ENCODE measurements at regions not wholly inside any gene's neighbourhood (a gene's known extent, or its start where the extent isn't known, plus 50 kb on each side); places are given as distances from the start of the nearest gene placed in this dataset.

- no peaks in the 10 kb centered on the region for H3K36me3 Mint-ChIP-seq (ENCODE audit: low read depth)
- no peak overlapping the region for H3K4me3 Mint-ChIP-seq
- no peaks in the 10 kb centered on the region for H3K4me1 Mint-ChIP-seq (ENCODE audit: low read depth)
- H3K9me3 Mint-ChIP-seq, result peaks cover 35% of the 10 kb centered on the region
- H3K27ac Mint-ChIP-seq, result no peak overlapping the region
- H3K27me3 Mint-ChIP-seq (ENCODE audit: low read depth), result no peaks in the 10 kb centered on the region
Observed at GRCh38 chr13:107452833-107453232, 762.5 kb downstream of the LIG4 start.

DNA sequence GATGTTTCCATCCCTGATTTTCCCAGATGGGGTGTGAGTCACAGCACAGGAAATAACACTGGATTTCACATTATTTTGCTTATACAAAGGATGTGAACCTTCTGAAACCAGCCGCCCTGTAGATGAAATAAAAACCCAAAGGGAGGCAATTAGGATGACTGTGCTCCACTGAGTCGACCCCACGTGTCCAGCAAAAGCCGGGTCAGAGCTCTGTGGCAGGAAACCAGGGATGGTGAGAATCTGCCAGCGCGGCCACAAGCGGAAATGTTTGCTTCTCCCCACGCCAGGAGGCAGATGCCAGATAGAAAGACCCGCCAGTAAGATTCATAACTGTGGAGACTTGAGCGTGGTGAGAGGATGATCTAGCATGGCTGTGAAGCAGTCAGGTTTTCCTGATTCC, 764.4 kb downstream of the LIG4 start:
- Mint-ChIP-seq H3K27ac (no peak overlapping the region), H3K4me1 (ENCODE audit: low read depth) (no peaks in the 10 kb centered on the region), H3K4me3 (no peak overlapping the region), H3K9me3 (peaks cover 35% of the 10 kb centered on the region), H3K27me3 (ENCODE audit: low read depth) (no peaks in the 10 kb centered on the region), H3K36me3 (ENCODE audit: low read depth) (no peaks in the 10 kb centered on the region)

GRCh38 chr13:107450431-107450830, 764.9 kb downstream of the LIG4 start:
- Mint-ChIP-seq H3K27me3 (ENCODE audit: low read depth) (no peaks in the 10 kb centered on the region), H3K27ac (no peak overlapping the region), H3K4me1 (ENCODE audit: low read depth) (no peaks in the 10 kb centered on the region), H3K36me3 (ENCODE audit: low read depth) (no peaks in the 10 kb centered on the region), H3K4me3 (no peak overlapping the region), H3K9me3 (peaks cover 31% of the 10 kb centered on the region)

DNA sequence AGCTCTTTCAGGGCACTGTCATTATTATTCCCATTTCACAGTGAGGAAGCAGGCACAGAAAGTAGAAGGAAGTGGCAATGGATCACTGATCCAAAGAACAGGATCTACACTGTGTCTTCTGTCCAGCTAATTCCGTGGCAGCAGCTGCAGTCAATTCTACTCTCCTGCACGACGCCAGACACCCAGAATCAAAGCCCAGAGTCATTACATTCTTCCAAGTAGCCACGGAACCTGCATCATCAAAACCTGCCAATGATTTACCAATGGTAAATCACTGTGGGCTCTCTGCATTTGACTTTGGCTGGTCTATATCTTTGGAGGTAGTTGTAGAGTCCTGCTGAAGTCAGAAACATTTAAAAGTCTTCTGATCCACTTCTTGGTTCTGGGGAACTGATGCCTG, 767.7 kb downstream of the LIG4 start:
- Mint-ChIP-seq H3K27ac (no peak overlapping the region), H3K4me3 (no peak overlapping the region), H3K9me3 (peaks cover 23% of the 10 kb centered on the region), H3K4me1 (ENCODE audit: low read depth) (no peaks in the 10 kb centered on the region), H3K36me3 (ENCODE audit: low read depth) (no peaks in the 10 kb centered on the region), H3K27me3 (ENCODE audit: low read depth) (no peaks in the 10 kb centered on the region)

DNA sequence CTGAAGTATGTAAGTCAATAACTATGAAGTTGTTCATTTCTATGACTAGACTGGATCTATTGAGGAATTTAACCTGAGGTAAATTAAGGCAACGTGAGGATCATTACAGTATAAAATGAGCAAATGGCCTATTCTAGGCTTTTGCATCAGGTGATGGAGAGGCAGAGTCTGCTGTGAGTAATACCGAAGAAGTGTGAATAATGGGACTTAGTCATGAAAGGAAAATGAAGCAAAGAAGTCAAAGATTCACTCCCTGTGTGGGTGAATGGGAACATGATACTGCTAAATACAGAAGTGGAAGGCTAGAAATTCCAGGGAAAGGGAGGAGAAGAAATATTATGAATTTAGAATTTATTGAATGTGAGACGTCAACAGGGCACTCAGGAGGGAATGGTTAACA, 774.1 kb downstream of the LIG4 start:
- Mint-ChIP-seq H3K36me3 (ENCODE audit: low read depth) (no peaks in the 10 kb centered on the region), H3K4me1 (ENCODE audit: low read depth) (no peaks in the 10 kb centered on the region), H3K27me3 (ENCODE audit: low read depth) (no peaks in the 10 kb centered on the region), H3K27ac (no peak overlapping the region), H3K4me3 (no peak overlapping the region), H3K9me3 (peaks cover 4% of the 10 kb centered on the region)

GRCh38 chr13:107438251-107438650, 777.1 kb downstream of the LIG4 start:
- Mint-ChIP-seq H3K27me3 (ENCODE audit: low read depth) (no peaks in the 10 kb centered on the region), H3K4me1 (ENCODE audit: low read depth) (no peaks in the 10 kb centered on the region), H3K27ac (no peak overlapping the region), H3K36me3 (ENCODE audit: low read depth) (no peaks in the 10 kb centered on the region), H3K9me3 (peaks cover 4% of the 10 kb centered on the region), H3K4me3 (no peak overlapping the region)

GRCh38 chr13:107434347-107434746, 781.0 kb downstream of the LIG4 start:
- Mint-ChIP-seq H3K4me3 (no peak overlapping the region), H3K9me3 (peaks cover 2% of the 10 kb centered on the region), H3K27me3 (ENCODE audit: low read depth) (no peaks in the 10 kb centered on the region), H3K36me3 (ENCODE audit: low read depth) (no peaks in the 10 kb centered on the region), H3K27ac (no peak overlapping the region), H3K4me1 (ENCODE audit: low read depth) (no peaks in the 10 kb centered on the region)

- H3K9me3 Mint-ChIP-seq, result no peaks in the 10 kb centered on the region
- no peaks in the 10 kb centered on the region for H3K27me3 Mint-ChIP-seq (ENCODE audit: low read depth)
- H3K4me3 Mint-ChIP-seq, result no peak overlapping the region
- H3K27ac Mint-ChIP-seq, result no peak overlapping the region
- H3K4me1 Mint-ChIP-seq (ENCODE audit: low read depth), result no peaks in the 10 kb centered on the region
- H3K36me3 Mint-ChIP-seq (ENCODE audit: low read depth), result no peaks in the 10 kb centered on the region
Observed at GRCh38 chr13:107427536-107427935, 787.8 kb downstream of the LIG4 start.

- H3K4me3 Mint-ChIP-seq, result no peak overlapping the region
Observed at GRCh38 chr13:107422421-107422820, 792.9 kb downstream of the LIG4 start.

GRCh38 chr13:107421951-107422350, 793.4 kb downstream of the LIG4 start:
- no peaks in the 10 kb centered on the region for H3K27me3 Mint-ChIP-seq (ENCODE audit: low read depth)
- no peaks in the 10 kb centered on the region for H3K36me3 Mint-ChIP-seq (ENCODE audit: low read depth)
- H3K4me1 Mint-ChIP-seq (ENCODE audit: low read depth), result no peaks in the 10 kb centered on the region
- H3K27ac Mint-ChIP-seq, result no peak overlapping the region
- H3K9me3 Mint-ChIP-seq, result no peaks in the 10 kb centered on the region
- no peak overlapping the region for H3K4me3 Mint-ChIP-seq

More at GRCh38 chr13:107422421-107422820, 792.9 kb downstream of the LIG4 start:
- H3K27ac Mint-ChIP-seq, result no peak overlapping the region
- no peaks in the 10 kb centered on the region for H3K9me3 Mint-ChIP-seq
- no peaks in the 10 kb centered on the region for H3K36me3 Mint-ChIP-seq (ENCODE audit: low read depth)
- no peaks in the 10 kb centered on the region for H3K4me1 Mint-ChIP-seq (ENCODE audit: low read depth)
- no peaks in the 10 kb centered on the region for H3K27me3 Mint-ChIP-seq (ENCODE audit: low read depth)

GRCh38 chr13:107421028-107421427, 794.3 kb downstream of the LIG4 start:
- H3K9me3 Mint-ChIP-seq, result no peaks in the 10 kb centered on the region
- no peaks in the 10 kb centered on the region for H3K36me3 Mint-ChIP-seq (ENCODE audit: low read depth)
- H3K27me3 Mint-ChIP-seq (ENCODE audit: low read depth), result no peaks in the 10 kb centered on the region
- no peak overlapping the region for H3K27ac Mint-ChIP-seq
- no peaks in the 10 kb centered on the region for H3K4me1 Mint-ChIP-seq (ENCODE audit: low read depth)
- no peak overlapping the region for H3K4me3 Mint-ChIP-seq

DNA sequence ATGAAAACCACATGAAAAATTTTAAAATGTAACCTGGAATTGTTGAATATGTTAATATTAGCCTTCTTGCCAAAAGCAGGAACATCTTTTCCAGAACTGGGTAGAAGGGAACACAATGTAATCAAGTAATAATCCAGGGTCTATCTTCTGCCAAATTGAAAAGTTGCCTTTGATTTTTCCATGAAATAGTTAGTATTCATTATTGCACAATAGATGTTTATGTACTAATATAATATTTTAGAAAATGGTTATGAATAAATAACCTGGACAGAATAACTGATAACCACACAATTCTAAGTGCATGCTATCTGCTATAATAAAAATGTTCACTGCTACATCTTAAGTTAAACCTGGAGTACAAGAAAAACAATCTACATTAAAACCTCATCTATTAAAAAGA, 802.3 kb downstream of the LIG4 start:
- Mint-ChIP-seq H3K4me1 (ENCODE audit: low read depth) (no peaks in the 10 kb centered on the region), H3K27ac (no peak overlapping the region), H3K4me3 (no peak overlapping the region), H3K36me3 (ENCODE audit: low read depth) (no peaks in the 10 kb centered on the region), H3K9me3 (peaks cover 4% of the 10 kb centered on the region), H3K27me3 (ENCODE audit: low read depth) (no peaks in the 10 kb centered on the region)

- Mint-ChIP-seq H3K4me3 (no peak overlapping the region), H3K36me3 (ENCODE audit: low read depth) (no peaks in the 10 kb centered on the region), H3K4me1 (ENCODE audit: low read depth) (no peaks in the 10 kb centered on the region), H3K27ac (no peak overlapping the region), H3K27me3 (ENCODE audit: low read depth) (no peaks in the 10 kb centered on the region), H3K9me3 (peaks cover 8% of the 10 kb centered on the region)
Observed at GRCh38 chr13:107407074-107407473, 808.3 kb downstream of the LIG4 start.

GRCh38 chr13:107395927-107396662, 819.2 kb downstream of the LIG4 start:
- H3K4me1 Mint-ChIP-seq (ENCODE audit: low read depth), result no peaks in the 10 kb centered on the region
- H3K9me3 Mint-ChIP-seq, result peaks cover 3% of the 10 kb centered on the region
- H3K36me3 Mint-ChIP-seq (ENCODE audit: low read depth), result no peaks in the 10 kb centered on the region

DNA sequence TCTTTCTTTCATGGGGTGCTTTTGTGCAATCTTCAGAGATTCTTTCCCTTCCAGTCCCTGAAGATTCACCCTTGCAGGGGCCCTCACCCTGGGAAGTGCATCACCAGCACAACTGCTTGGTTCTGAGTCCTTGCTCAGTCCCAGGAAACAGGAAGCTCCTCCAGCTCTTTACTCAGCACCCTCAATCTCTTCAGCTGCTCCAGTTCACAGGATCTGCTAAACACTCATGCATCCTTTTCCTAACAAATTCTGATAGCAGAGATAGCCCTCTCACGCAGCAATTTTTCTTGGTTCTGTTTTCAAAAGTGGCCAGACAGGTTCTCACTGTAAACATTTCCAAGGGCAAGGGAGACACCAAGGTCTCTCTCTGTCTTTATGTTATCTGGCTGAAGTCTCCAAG, 823.1 kb downstream of the LIG4 start:
- Mint-ChIP-seq H3K4me1 (ENCODE audit: low read depth) (no peaks in the 10 kb centered on the region), H3K9me3 (peaks cover 3% of the 10 kb centered on the region), H3K27me3 (ENCODE audit: low read depth) (no peaks in the 10 kb centered on the region), H3K27ac (no peak overlapping the region), H3K4me3 (no peak overlapping the region), H3K36me3 (ENCODE audit: low read depth) (no peaks in the 10 kb centered on the region)

More at GRCh38 chr13:107395927-107396662, 819.2 kb downstream of the LIG4 start:
- Mint-ChIP-seq H3K4me3 (no peak overlapping the region), H3K27me3 (ENCODE audit: low read depth) (no peaks in the 10 kb centered on the region), H3K27ac (no peak overlapping the region)

GRCh38 chr13:107387525-107387924, 819.6 kb upstream of the ARGLU1 start:
- H3K36me3 Mint-ChIP-seq (ENCODE audit: low read depth), result no peaks in the 10 kb centered on the region
- no peak overlapping the region for H3K27ac Mint-ChIP-seq
- no peaks in the 10 kb centered on the region for H3K9me3 Mint-ChIP-seq
- no peak overlapping the region for H3K4me3 Mint-ChIP-seq
- no peaks in the 10 kb centered on the region for H3K4me1 Mint-ChIP-seq (ENCODE audit: low read depth)
- no peaks in the 10 kb centered on the region for H3K27me3 Mint-ChIP-seq (ENCODE audit: low read depth)

All from T-helper 1 cell treated with Interleukin-12 subunit alpha and Interleukin-12 subunit beta and Interleukin-4 antibody, amounts not matched to agents 30 μg/mL and 1 μg/mL, for 36 hours (primary cell).